ENCODE measurements at regions not wholly inside any gene's neighbourhood (a gene's known extent, or its start where the extent isn't known, plus 50 kb on each side); places are given as distances from the start of the nearest gene placed in this dataset.

DNA sequence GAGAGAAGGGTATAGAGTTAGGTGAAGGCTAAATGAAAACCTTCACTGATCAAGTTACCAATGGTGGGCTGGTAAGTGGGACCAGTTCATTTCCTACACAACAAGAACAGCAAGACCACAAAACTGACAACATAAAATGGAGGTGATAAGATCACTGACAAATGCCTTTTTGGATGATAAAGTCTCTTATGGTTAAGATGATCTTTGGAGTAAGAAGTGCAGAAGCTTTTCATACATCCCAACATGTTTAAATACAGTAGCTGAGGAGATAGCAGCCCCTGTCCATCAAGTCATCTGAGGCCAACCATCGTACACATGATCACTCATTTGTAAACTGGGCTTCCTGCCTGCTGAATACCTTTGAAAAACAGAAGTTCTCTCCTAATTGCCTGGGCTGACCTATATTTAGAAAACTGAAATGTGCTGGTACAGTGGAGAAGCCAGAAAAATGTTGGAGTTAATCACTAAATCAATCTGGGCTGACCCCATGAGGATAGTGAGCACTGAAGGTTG lies 259.0 kb upstream of the ZFHX3 start:
- H3K27ac ChIP-seq: no peak overlapping the region
- no peaks in the 10 kb centered on the region for H3K27me3 ChIP-seq
- no peak for DNase-seq (ENCODE audit: low spot score)
- H3K36me3 ChIP-seq: no peaks in the 10 kb centered on the region
- no peaks in the 10 kb centered on the region for H3K4me1 ChIP-seq
- TF ChIP-seq, protein P1, sequence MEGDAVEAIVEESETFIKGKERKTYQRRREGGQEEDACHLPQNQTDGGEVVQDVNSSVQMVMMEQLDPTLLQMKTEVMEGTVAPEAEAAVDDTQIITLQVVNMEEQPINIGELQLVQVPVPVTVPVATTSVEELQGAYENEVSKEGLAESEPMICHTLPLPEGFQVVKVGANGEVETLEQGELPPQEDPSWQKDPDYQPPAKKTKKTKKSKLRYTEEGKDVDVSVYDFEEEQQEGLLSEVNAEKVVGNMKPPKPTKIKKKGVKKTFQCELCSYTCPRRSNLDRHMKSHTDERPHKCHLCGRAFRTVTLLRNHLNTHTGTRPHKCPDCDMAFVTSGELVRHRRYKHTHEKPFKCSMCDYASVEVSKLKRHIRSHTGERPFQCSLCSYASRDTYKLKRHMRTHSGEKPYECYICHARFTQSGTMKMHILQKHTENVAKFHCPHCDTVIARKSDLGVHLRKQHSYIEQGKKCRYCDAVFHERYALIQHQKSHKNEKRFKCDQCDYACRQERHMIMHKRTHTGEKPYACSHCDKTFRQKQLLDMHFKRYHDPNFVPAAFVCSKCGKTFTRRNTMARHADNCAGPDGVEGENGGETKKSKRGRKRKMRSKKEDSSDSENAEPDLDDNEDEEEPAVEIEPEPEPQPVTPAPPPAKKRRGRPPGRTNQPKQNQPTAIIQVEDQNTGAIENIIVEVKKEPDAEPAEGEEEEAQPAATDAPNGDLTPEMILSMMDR (IDR thresholded peaks at IDR 0.05): no peak
- H3K4me3 ChIP-seq: no peak overlapping the region
- no peaks in the 10 kb centered on the region for H3K9me3 ChIP-seq

DNA sequence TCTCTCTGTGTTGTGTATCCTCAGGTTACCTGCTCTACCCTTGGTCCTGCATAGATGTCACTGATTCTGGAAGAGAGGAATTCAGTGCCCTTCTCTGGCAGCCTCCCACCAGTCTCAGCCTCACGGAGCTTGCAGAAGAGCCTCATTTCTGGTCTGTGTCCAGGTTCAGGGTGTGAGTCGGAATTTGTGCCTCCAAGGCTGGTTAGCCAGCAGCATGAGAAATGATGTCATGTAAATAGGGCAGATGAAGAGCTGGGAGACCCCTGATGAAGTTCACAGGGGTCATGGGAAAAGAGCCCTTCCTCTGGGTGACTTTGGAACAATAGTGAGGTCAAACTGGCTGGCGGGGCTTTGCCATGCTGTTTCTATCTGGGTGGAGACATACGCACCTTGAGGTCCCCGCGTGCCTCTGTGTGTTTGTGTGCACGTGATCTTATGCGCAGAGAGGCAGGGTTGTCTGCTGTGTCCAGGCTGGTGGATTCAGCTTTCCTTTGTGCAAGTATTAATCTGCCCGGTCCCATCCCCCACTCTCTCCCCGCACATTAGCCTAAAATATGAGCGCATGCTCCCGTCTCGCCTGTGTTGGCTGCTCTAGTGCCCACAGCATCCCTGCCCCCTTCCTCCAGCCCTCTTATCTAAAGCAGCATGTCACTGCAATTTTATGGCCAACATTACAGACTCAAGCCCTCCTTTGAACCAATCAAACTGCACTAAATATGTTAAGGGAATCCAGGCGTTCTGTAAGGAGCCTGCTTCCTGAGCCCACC lies 256.3 kb upstream of the ZFHX3 start:
- no peak for DNase-seq (ENCODE audit: low spot score)

DNA sequence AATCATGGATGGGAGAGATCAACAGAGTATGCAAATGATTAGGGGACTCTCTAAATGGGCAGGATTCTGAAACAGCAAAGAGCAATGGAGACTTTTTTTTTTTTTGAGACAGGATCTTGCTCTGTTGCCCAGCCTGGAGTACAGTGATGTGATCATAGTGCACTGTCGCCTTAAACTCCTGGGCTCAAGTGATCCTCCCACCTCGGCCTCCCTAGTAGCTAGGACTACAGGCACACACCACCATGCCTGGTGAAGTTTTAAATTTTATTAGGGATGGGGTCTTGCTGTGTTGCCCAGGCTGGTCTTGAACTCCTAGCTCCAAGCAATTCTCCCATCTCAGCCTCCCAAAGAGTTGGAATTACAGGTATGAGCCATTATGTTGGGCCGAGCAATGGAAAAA lies 255.0 kb upstream of the ZFHX3 start:
- Histone ChIP-seq H3K4me1 (no peaks in the 10 kb centered on the region), H3K36me3 (no peaks in the 10 kb centered on the region), H3K9me3 (no peaks in the 10 kb centered on the region), H3K27ac (no peak overlapping the region), H3K27me3 (no peaks in the 10 kb centered on the region), H3K4me3 (no peak overlapping the region)
- TF ChIP-seq, protein P1 (IDR thresholded peaks at IDR 0.05): no peak
- DNase-seq (ENCODE audit: low spot score): no peak

More for the DNA sequence above, 256.3 kb upstream of the ZFHX3 start:
- Histone ChIP-seq H3K4me1 (no peaks in the 10 kb centered on the region), H3K27ac (no peak overlapping the region), H3K27me3 (no peaks in the 10 kb centered on the region), H3K9me3 (no peaks in the 10 kb centered on the region), H3K36me3 (no peaks in the 10 kb centered on the region), H3K4me3 (no peak overlapping the region)
- TF ChIP-seq, protein P1 (IDR thresholded peaks at IDR 0.05): no peak

DNA sequence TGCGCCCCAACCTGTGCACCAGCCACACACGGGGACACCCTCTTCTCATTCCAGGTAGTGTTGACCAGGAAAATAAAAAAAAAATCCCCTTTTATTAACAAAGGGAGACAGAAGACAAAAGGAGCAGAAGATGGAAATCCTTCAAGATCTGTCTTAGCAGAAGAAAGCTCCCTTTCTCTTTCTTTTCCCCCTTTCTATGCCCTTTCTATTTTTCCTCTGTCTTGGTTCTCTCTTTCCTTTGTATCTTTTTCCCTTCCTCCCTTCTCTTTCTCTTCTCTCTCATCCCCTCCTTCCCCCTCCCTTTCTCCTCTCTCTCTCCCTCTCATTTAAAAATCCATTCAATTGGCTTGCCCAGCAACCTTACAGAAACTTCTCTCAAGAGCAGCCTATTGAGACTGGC lies 254.1 kb upstream of the ZFHX3 start:
- H3K36me3 ChIP-seq: no peaks in the 10 kb centered on the region
- DNase-seq (ENCODE audit: low spot score): no peak
- H3K27ac ChIP-seq: no peak overlapping the region
- TF ChIP-seq, protein P1 (IDR thresholded peaks at IDR 0.05): no peak
- no peaks in the 10 kb centered on the region for H3K9me3 ChIP-seq
- H3K4me3 ChIP-seq: no peak overlapping the region
- no peaks in the 10 kb centered on the region for H3K4me1 ChIP-seq
- no peaks in the 10 kb centered on the region for H3K27me3 ChIP-seq

DNA sequence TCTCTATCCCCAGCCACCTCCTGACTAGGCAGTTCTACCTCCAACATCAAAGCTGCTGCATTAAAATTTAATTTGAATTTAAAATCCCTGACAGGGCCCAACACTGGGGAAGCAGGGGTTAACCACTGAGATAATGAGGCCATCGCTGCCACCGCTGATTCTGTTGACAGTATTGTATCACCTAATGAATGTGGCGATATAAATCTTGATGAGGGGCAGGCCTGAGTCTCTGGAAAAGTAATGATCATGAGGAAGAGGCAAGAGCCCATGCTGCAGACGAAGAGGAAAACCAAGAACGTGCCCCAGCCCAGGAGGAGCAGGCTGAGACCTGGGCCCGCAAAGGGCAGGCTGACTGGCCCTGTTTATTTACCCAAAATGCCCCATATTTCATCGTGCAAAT lies 251.4 kb upstream of the ZFHX3 start:
- TF ChIP-seq, protein P1 (IDR thresholded peaks at IDR 0.05): no peak
- Histone ChIP-seq H3K27me3 (no peaks in the 10 kb centered on the region), H3K4me3 (no peak overlapping the region)

DNA sequence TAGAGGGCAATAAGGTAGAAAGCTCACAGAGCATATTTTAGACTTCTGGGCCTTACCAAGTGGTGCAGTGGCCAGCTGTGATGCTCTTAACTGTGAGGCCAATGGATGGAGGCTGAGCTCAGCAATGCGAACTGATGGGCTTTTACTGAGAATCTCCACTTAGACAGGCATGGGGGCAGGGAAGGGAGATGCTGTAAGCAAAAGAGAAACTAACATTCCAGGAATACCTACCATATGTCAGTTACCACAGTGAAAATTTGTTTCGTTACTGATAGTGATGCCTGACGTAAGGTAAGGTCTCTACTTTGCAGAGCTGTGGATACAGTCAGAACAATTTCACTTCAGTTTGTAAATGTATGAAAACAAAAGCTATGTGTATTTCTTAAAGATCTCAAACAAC lies 250.6 kb upstream of the ZFHX3 start:
- Histone ChIP-seq H3K4me3 (no peak overlapping the region), H3K27me3 (no peaks in the 10 kb centered on the region), H3K9me3 (no peaks in the 10 kb centered on the region), H3K4me1 (no peaks in the 10 kb centered on the region), H3K36me3 (no peaks in the 10 kb centered on the region), H3K27ac (no peak overlapping the region)
- DNase-seq (ENCODE audit: low spot score): no peak
- TF ChIP-seq, protein P1 (IDR thresholded peaks at IDR 0.05): no peak

More for the DNA sequence above, 251.4 kb upstream of the ZFHX3 start:
- Histone ChIP-seq H3K9me3 (no peaks in the 10 kb centered on the region), H3K4me1 (no peaks in the 10 kb centered on the region), H3K36me3 (no peaks in the 10 kb centered on the region), H3K27ac (no peak overlapping the region)
- DNase-seq (ENCODE audit: low spot score): no peak
